Transverse colon (tissue), 3 donors: ENCODE measurements at regions not wholly inside any gene's neighbourhood (a gene's known extent, or its start where the extent isn't known, plus 50 kb on each side); places are given as distances from the start of the nearest gene placed in this dataset.

Experiments used
- CTCF ChIP-seq, 5 experiments: fragments of 200-600 bp in 3 of 5; fragments of 450-650 bp in 2 of 5; sonication (generic) in 3 of 5; IDR thresholded peaks; 1 replicate in 2 of 5; 2 replicates in 3 of 5; pipeline ENCODE4 v1.5.1; 2016 to 2017; ENCODE audit warnings: antibody characterized with exemption in 5 of 5, inconsistent platforms in 3 of 5, mild to moderate bottlenecking in 2 of 5, moderate library complexity in 1 of 5
- POLR2A ChIP-seq: fragments of 450-650 bp; IDR thresholded peaks from one replicate; pipeline ENCODE4 v1.6.1; 2016; ENCODE audit warnings: antibody characterized with exemption, mild to moderate bottlenecking, moderate library complexity

GRCh38 chr13:95447814-95448213 lies 104.7 kb upstream of the CLDN10 start:
- TF ChIP-seq CTCF (IDR thresholded peaks at IDR 0.05), result no peak
- TF ChIP-seq POLR2A, result no peak
